Central memory CD8-positive, alpha-beta T cell (primary cell): ENCODE measurements at regions not wholly inside any gene's neighbourhood (a gene's known extent, or its start where the extent isn't known, plus 50 kb on each side); places are given as distances from the start of the nearest gene placed in this dataset.
"Not testable (repeated sequence)": the region's sequence is repeated elsewhere in the genome, so short reads cannot be mapped to it uniquely, and the experiment has no call there.

Source experiments
- ATAC-seq: fragments of 150-1000 bp; cut with Tn5 transposase; replicated peaks from 2 replicates; pipeline ENCODE4 v1.10.0; 2022; ENCODE audit warnings: mild to moderate bottlenecking, moderate FRiP score, moderate number of reproducible peaks; ENCODE audit not compliant: poor library complexity, severe bottlenecking; ENCODE audit errors: extremely low read depth
- DNase-seq, 2 donors: peaks; one replicate each; pipeline ENCODE4 v3.0.0; 2021; ENCODE audit warnings: low spot score in 2 of 2
- H3K27ac Mint-ChIP-seq: one replicate; pipeline ENCODE4 v1.8.0; 2022; ENCODE audit warnings: low read depth, mild to moderate bottlenecking, moderate library complexity, mixed read lengths
- H3K27me3 Mint-ChIP-seq: one replicate; pipeline ENCODE4 v1.8.0; 2022; ENCODE audit warnings: mixed read lengths
- H3K36me3 Mint-ChIP-seq: one replicate; pipeline ENCODE4 v1.8.0; 2022; ENCODE audit warnings: mild to moderate bottlenecking, moderate library complexity, mixed read lengths; ENCODE audit not compliant: insufficient read depth
- H3K4me1 Mint-ChIP-seq: one replicate; pipeline ENCODE4 v1.8.0; 2022; ENCODE audit warnings: mixed read lengths
- H3K4me3 Mint-ChIP-seq: one replicate; pipeline ENCODE4 v1.8.0; 2022; ENCODE audit warnings: mild to moderate bottlenecking, moderate library complexity, mixed read lengths
- H3K9me3 Mint-ChIP-seq: one replicate; pipeline ENCODE4 v1.8.0; 2022; ENCODE audit warnings: mixed read lengths

DNA sequence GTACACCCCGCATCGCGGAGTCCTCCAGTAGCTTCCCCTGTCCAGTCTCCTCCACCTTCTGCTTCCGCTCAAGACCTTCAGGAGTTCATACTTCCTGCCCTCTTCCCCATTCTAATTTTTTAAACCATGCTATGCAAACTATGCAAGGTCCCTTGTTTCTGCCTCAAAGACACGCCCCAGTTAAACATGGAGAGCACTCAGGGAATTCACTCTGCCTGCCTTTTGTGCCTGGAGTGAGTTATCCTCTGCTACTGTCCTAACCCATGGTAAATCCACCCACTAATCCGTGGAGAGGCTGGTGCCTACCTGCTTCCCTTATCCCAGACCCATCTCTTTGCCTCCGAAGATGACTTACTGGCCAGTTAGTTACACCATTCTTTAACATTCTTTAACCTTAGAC is 473.7 kb upstream of the JARID2 start:
- peaks cover 39% of the 10 kb centered on the region for H3K27me3 Mint-ChIP-seq
- peaks cover 2% of the 10 kb centered on the region for H3K36me3 Mint-ChIP-seq
- no peaks in the 10 kb centered on the region for H3K9me3 Mint-ChIP-seq
- H3K27ac Mint-ChIP-seq, result no peak overlapping the region
- DNase-seq (no peak), ATAC-seq (no peak)
- peaks cover 4% of the 10 kb centered on the region for H3K4me1 Mint-ChIP-seq
- no peak overlapping the region for H3K4me3 Mint-ChIP-seq

DNA sequence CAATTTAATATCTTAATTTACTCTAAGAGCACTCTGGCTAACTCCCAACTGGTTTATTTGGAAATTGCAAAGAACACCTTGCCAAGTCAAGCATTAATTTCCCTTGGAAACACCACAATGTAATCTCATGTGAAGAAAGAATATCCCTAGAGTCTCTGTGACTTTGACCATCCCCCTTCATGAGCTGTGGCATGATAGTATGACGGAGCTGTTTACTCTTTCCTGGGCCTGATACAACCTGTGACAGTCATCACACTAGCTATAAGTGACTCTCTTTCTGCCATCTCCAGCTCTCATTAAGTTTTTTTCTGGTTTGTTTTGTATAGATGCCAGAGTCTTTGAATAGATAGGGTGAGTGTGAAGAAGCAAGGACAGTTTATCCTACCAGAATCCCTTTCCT is 470.3 kb upstream of the JARID2 start:
- peaks cover 37% of the 10 kb centered on the region for H3K27me3 Mint-ChIP-seq
- no peak overlapping the region for H3K27ac Mint-ChIP-seq
- no peaks in the 10 kb centered on the region for H3K9me3 Mint-ChIP-seq
- H3K4me3 Mint-ChIP-seq, result no peak overlapping the region
- no peak for DNase-seq
- ATAC-seq, result no peak
- H3K36me3 Mint-ChIP-seq, result no peaks in the 10 kb centered on the region
- peaks cover under 1% of the 10 kb centered on the region for H3K4me1 Mint-ChIP-seq

DNA sequence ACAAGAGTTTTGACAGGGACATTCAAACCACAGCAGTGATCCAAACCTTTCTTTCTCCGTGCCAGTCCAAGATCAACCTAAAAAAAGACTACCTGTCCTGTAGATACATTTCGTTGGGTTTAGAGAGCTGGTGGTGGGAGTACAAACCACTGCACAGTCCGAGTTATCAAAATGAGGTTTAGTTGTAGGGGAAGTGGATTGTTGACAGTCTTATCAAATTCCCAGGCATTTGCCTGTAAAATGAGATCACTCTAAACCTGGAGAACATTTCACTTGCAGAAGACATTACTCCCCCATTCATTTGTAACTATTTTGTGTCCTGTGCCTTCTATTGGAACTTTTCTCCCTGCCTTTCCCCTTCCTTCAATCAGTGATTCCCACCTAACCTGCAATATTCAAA is 469.6 kb upstream of the JARID2 start:
- no peak overlapping the region for H3K4me3 Mint-ChIP-seq
- H3K27me3 Mint-ChIP-seq, result peaks cover 30% of the 10 kb centered on the region
- DNase-seq (no peak), ATAC-seq (no peak)
- no peaks in the 10 kb centered on the region for H3K4me1 Mint-ChIP-seq
- no peaks in the 10 kb centered on the region for H3K36me3 Mint-ChIP-seq
- no peaks in the 10 kb centered on the region for H3K9me3 Mint-ChIP-seq
- no peak overlapping the region for H3K27ac Mint-ChIP-seq

DNA sequence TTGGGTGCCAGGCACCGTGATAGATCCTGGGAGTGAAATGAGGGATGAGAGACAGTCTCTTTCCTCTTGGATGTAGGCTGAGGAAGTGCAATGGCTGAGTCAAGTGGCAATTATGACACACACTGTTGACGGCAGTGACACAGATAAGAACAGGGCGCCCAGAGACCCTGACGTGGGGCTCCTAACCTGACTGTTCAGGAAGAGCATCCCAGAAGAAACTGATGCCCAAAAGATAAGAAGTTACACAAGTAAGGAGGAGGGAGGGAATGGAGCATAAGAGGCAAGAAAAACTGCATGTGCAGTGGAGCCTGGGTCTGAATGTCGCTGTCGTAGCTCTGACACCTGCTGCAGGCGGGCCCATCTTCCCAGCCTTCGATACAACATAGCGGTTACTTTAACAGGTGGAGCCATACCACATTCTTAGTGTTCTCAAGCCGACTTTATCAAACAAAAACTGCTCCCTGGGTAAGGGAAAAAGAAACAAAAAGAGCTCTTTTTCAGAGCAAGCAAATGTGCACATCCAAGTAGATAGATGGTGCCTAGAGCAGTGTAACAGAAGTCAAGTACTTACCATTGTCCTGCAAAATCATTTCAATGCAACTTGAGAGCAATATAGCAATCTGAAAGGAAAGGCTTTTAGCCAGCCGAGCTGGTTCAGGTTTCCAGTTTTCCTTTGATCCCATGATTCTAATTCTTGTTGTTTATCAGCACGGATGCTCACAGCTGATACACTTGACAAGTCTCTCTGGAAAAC is 463.9 kb upstream of the JARID2 start:
- no peak for ATAC-seq
- Mint-ChIP-seq H3K4me1 (no peaks in the 10 kb centered on the region), H3K27ac (no peak overlapping the region), H3K27me3 (peaks cover 3% of the 10 kb centered on the region), H3K36me3 (no peaks in the 10 kb centered on the region), H3K4me3 (no peak overlapping the region), H3K9me3 (no peaks in the 10 kb centered on the region)
- no peak for DNase-seq

GRCh38 chr6:14782921-14783464 is 462.9 kb upstream of the JARID2 start:
- not testable (repeated sequence) for H3K36me3 Mint-ChIP-seq, H3K4me3 Mint-ChIP-seq, H3K27ac Mint-ChIP-seq, ATAC-seq, H3K4me1 Mint-ChIP-seq, H3K9me3 Mint-ChIP-seq, H3K27me3 Mint-ChIP-seq, DNase-seq

GRCh38 chr6:14783594-14783993 is 462.3 kb upstream of the JARID2 start:
- H3K4me1 Mint-ChIP-seq, result no peaks in the 10 kb centered on the region
- no peaks in the 10 kb centered on the region for H3K9me3 Mint-ChIP-seq
- H3K4me3 Mint-ChIP-seq, result no peak overlapping the region
- no peak overlapping the region for H3K27ac Mint-ChIP-seq
- DNase-seq (no peak), ATAC-seq (no peak)
- H3K27me3 Mint-ChIP-seq, result no peaks in the 10 kb centered on the region
- H3K36me3 Mint-ChIP-seq, result no peaks in the 10 kb centered on the region

GRCh38 chr6:14784596-14785492 is 461.0 kb upstream of the JARID2 start:
- no peak overlapping the region for H3K27ac Mint-ChIP-seq
- H3K4me3 Mint-ChIP-seq, result no peak overlapping the region
- H3K36me3 Mint-ChIP-seq, result no peaks in the 10 kb centered on the region
- DNase-seq (no peak), ATAC-seq (no peak)
- H3K4me1 Mint-ChIP-seq, result no peaks in the 10 kb centered on the region
- H3K9me3 Mint-ChIP-seq, result no peaks in the 10 kb centered on the region
- H3K27me3 Mint-ChIP-seq, result no peaks in the 10 kb centered on the region

GRCh38 chr6:14785493-14785790 is 460.4 kb upstream of the JARID2 start:
- Mint-ChIP-seq H3K4me3 (no peak overlapping the region), H3K4me1 (no peaks in the 10 kb centered on the region), H3K9me3 (no peaks in the 10 kb centered on the region), H3K27me3 (no peaks in the 10 kb centered on the region), H3K36me3 (no peaks in the 10 kb centered on the region), H3K27ac (no peak overlapping the region)
- ATAC-seq (no peak), DNase-seq (no peak)

GRCh38 chr6:14786008-14786407 is 459.9 kb upstream of the JARID2 start:
- ATAC-seq (no peak), DNase-seq (no peak)
- no peaks in the 10 kb centered on the region for H3K9me3 Mint-ChIP-seq
- no peaks in the 10 kb centered on the region for H3K27me3 Mint-ChIP-seq
- no peak overlapping the region for H3K27ac Mint-ChIP-seq
- no peaks in the 10 kb centered on the region for H3K36me3 Mint-ChIP-seq
- H3K4me3 Mint-ChIP-seq, result no peak overlapping the region
- no peaks in the 10 kb centered on the region for H3K4me1 Mint-ChIP-seq

DNA sequence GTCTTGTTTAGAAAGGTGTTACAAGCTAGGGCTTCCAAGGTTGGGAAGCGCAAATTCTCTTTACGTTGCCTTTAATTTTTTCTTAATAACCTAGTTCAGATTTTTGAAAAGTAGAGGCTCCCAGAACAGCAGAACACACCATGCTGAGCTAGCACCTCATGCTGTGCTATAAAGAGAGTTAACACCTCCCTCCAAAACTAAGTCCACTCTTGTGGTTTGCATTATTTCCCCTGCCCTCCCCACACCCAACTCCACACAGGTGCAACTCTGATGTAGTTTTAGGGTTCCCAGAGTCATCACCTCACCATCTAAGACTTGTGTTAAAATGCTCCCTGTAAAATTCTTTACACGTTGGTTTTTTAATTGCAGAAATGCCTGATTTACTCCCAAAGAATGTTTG is 459.4 kb upstream of the JARID2 start:
- no peak for DNase-seq
- H3K4me3 Mint-ChIP-seq, result no peak overlapping the region
- no peaks in the 10 kb centered on the region for H3K9me3 Mint-ChIP-seq
- H3K27ac Mint-ChIP-seq, result no peak overlapping the region
- no peaks in the 10 kb centered on the region for H3K4me1 Mint-ChIP-seq
- ATAC-seq, result no peak
- no peaks in the 10 kb centered on the region for H3K27me3 Mint-ChIP-seq
- H3K36me3 Mint-ChIP-seq, result no peaks in the 10 kb centered on the region

DNA sequence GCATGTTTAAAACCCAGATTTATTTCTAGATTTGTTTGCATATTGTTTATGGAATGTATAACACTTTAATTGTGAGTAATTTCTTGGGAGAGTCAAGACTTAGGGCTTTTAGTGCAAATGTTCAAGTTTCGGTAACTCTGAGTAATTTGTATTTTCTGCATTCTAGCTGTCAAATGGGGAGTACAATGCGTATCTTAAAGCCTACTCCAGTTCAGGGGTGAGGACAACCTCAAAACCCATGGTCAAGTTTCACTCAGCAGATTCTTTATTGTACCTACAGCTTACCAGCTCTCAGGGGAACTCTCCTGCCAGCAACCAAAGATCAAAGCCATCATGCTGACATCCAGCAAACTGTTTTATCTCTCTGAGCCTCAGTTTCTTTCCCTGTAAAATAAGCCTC is 458.6 kb upstream of the JARID2 start:
- Mint-ChIP-seq H3K9me3 (no peaks in the 10 kb centered on the region), H3K4me1 (no peaks in the 10 kb centered on the region), H3K36me3 (no peaks in the 10 kb centered on the region), H3K27ac (no peak overlapping the region), H3K4me3 (no peak overlapping the region), H3K27me3 (no peaks in the 10 kb centered on the region)
- ATAC-seq, result no peak
- DNase-seq, result no peak

- ATAC-seq (no peak), DNase-seq (no peak)
- Mint-ChIP-seq H3K27ac (no peak overlapping the region), H3K27me3 (no peaks in the 10 kb centered on the region), H3K4me3 (no peak overlapping the region), H3K9me3 (no peaks in the 10 kb centered on the region), H3K4me1 (no peaks in the 10 kb centered on the region), H3K36me3 (no peaks in the 10 kb centered on the region)
Measured at GRCh38 chr6:14787677-14788076, 458.2 kb upstream of the JARID2 start.

DNA sequence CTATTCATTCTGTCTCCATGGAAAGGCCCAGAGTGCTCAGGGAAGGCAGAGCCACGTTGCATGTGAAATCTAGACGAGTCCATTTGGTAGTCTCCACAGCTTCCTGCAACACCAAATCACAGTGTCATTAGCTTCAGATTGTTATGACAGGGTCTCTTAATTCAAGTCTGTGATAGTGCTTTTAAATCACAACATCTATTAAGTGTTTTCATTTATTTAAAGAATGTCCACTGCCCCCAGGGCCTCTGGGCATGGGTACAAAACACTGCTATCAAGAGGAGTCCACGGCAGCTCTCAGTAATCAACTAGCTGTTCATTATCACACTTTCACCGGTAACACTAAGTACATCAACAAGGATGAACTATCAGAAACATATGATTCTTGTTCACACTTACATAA is 455.9 kb upstream of the JARID2 start:
- H3K27me3 Mint-ChIP-seq, result no peaks in the 10 kb centered on the region
- H3K9me3 Mint-ChIP-seq, result no peaks in the 10 kb centered on the region
- DNase-seq (no peak), ATAC-seq (no peak)
- no peak overlapping the region for H3K27ac Mint-ChIP-seq
- H3K4me1 Mint-ChIP-seq, result no peaks in the 10 kb centered on the region
- no peak overlapping the region for H3K4me3 Mint-ChIP-seq
- no peaks in the 10 kb centered on the region for H3K36me3 Mint-ChIP-seq
